HCT116 (cell line): ENCODE measurements at regions not wholly inside any gene's neighbourhood (a gene's known extent, or its start where the extent isn't known, plus 50 kb on each side); places are given as distances from the start of the nearest gene placed in this dataset.

Experiments
- EGR1 ChIP-seq: IDR thresholded peaks from 2 replicates; pipeline ENCODE4 v1.6.1; 2012; ENCODE audit warnings: low read depth
- EZH2 ChIP-seq: fragments of 200-600 bp; sonication (generic); IDR thresholded peaks from 2 replicates; pipeline ENCODE4 v1.6.1; 2017; ENCODE audit warnings: antibody characterized with exemption, mixed run types
- POLR2A ChIP-seq: IDR thresholded peaks from 2 replicates; pipeline ENCODE4 v1.7.0; 2011; ENCODE audit warnings: borderline replicate concordance; ENCODE audit not compliant: insufficient read depth, insufficient read length; ENCODE audit errors: extremely low read depth
- POLR2AphosphoS5 ChIP-seq: IDR thresholded peaks from 2 replicates; pipeline ENCODE4 v1.6.1; 2011; ENCODE audit warnings: mild to moderate bottlenecking, low read depth, low read length, moderate library complexity
- ZBTB33 ChIP-seq: IDR thresholded peaks from 2 replicates; pipeline ENCODE4 v1.6.1; 2011; ENCODE audit warnings: mild to moderate bottlenecking, low read length, moderate library complexity; ENCODE audit not compliant: insufficient replicate concordance; ENCODE audit errors: extremely low read depth

DNA sequence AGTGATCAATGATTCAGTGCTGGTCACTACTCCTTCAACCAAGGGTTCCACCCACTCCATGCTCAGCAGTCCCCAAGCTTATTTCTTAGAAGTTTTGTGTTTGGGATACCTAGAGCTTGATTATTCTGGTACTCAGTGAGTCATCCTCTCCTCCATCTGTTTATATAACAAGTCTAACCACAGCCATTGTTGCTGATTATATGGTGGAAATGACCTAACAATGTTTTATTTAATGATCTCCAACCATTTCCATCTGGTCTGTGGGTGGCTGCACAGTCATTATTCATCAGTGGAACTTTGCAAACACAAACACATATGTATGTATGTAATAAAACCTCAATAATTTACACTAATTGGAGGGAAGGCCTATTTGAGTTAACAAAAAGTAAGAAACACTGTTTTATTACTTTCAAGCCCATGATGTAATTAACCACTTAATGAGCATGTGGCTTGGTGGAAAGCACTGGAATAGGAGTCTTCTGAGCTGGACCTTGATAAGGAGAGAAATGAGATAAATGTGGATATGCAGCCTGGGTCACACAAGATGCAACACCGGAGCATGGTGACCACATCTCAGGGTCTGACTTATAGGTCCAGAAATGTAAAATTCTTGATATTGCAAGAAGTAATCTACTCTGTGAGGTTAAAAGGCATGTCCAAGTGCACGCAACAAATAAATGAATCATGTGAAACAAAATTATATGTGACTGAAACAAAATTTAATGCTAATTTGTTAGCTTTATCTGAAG lies 99.0 kb upstream of the WLS start:
- TF ChIP-seq EGR1: no peak
- no peak for TF ChIP-seq ZBTB33
- no peak for TF ChIP-seq POLR2A
- TF ChIP-seq POLR2AphosphoS5: no peak
- no peak for TF ChIP-seq EZH2
